Lung (tissue), 11 donors: ENCODE measurements at regions not wholly inside any gene's neighbourhood (a gene's known extent, or its start where the extent isn't known, plus 50 kb on each side); places are given as distances from the start of the nearest gene placed in this dataset.

Experiments used
- ATAC-seq: fragments of 200-7000 bp; cut with Tn5 transposase; one replicate; pipeline ENCODE4 v1.9.1; 2020; ENCODE audit warnings: moderate number of reproducible peaks; ENCODE audit not compliant: insufficient read depth, low FRiP score
- DNase-seq, 3 donors: peaks; one replicate each; pipeline ENCODE4 v3.0.0-alpha.2; 2013 to 2017
- H3K27ac ChIP-seq, 2 donors: one replicate each; pipeline ENCODE4 v1.5.1; 2013; ENCODE audit warnings: mild to moderate bottlenecking in 2 of 2, moderate library complexity in 2 of 2, control low read depth in 1 of 2, inconsistent platforms in 1 of 2, low read depth in 1 of 2, low read length in 1 of 2
- H3K27me3 ChIP-seq, 3 donors: one replicate each; pipeline ENCODE4 v1.5.1; 2013; ENCODE audit warnings: low read length in 2 of 3; ENCODE audit not compliant: control insufficient read depth in 3 of 3, insufficient read depth in 3 of 3
- H3K36me3 ChIP-seq, 4 donors: one replicate each; pipeline ENCODE4 v1.5.1; 2013; ENCODE audit warnings: low read length in 4 of 4, mild to moderate bottlenecking in 1 of 4, moderate library complexity in 1 of 4; ENCODE audit not compliant: control insufficient read depth in 4 of 4, insufficient read depth in 4 of 4
- H3K4me1 ChIP-seq, 5 donors: one replicate each; pipeline ENCODE4 v1.5.1; 2013; ENCODE audit warnings: low read length in 5 of 5, mild to moderate bottlenecking in 2 of 5, moderate library complexity in 1 of 5; ENCODE audit not compliant: control insufficient read depth in 5 of 5, insufficient read depth in 5 of 5
- H3K4me3 ChIP-seq: one replicate; pipeline ENCODE4 v1.5.1; 2013; ENCODE audit warnings: mild to moderate bottlenecking, control low read depth, moderate library complexity
- H3K9ac ChIP-seq, 2 donors: one replicate each; pipeline ENCODE4 v1.5.1; 2013; ENCODE audit warnings: low read length in 2 of 2, control low read depth in 1 of 2; ENCODE audit not compliant: insufficient read depth in 1 of 2
- H3K9me3 ChIP-seq, 4 donors: one replicate each; pipeline ENCODE4 v1.5.1; 2013; ENCODE audit warnings: low read length in 3 of 4, mild to moderate bottlenecking in 1 of 4, moderate library complexity in 1 of 4; ENCODE audit not compliant: control insufficient read depth in 4 of 4, insufficient read depth in 3 of 4
- CTCF ChIP-seq: IDR thresholded peaks from 2 replicates; pipeline ENCODE4 v1.5.1; 2012; ENCODE audit warnings: mild to moderate bottlenecking; ENCODE audit errors: control extremely low read depth, extremely low read depth
- WGBS, 2 donors: extraction: QIAGEN DNeasy Blood & Tissue Kit; methylation state at CpG; one replicate each; pipeline ENCODE4 v1.1.7; 2013; 5-methylcytosine and 5-hydroxymethylcytosine counted together
- donor health status: control.
- donor health status: control.
- donor health status: Bipolar disorder and iron deficiency.
- donor health status: healthy.
- donor health status: DM: yes; HTN: yes; CAD: no.

GRCh38 chr10:43702936-43703281 is 54.2 kb upstream of the ZNF32 start:
- no peaks in the 10 kb centered on the region for H3K27me3 ChIP-seq
- no peaks in the 10 kb centered on the region for H3K36me3 ChIP-seq
- peaks cover 0 to 2% (median 0%) of the 10 kb centered on the region in 4 donors for H3K9me3 ChIP-seq
- H3K4me3 ChIP-seq: no peak overlapping the region
- H3K4me1 ChIP-seq: peaks cover 2 to 28% (median 13%) of the 10 kb centered on the region in 5 donors
- DNase-seq (no peak), ATAC-seq (no peak)
- TF ChIP-seq CTCF: no peak
- H3K9ac ChIP-seq: no peak overlapping the region
- WGBS, 2 donors: 96% methylated on average over 19 of the region's 19 CpGs
- H3K27ac ChIP-seq: no peak overlapping the region

GRCh38 chr10:43702213-43702935 is 53.7 kb upstream of the ZNF32 start:
- Histone ChIP-seq H3K9me3 (peaks cover 0 to 2% (median 0%) of the 10 kb centered on the region in 4 donors), H3K9ac (no peak overlapping the region), H3K27me3 (no peaks in the 10 kb centered on the region), H3K27ac (no peak overlapping the region), H3K36me3 (no peaks in the 10 kb centered on the region), H3K4me3 (no peak overlapping the region), H3K4me1 (peaks cover 2 to 29% (median 13%) of the 10 kb centered on the region in 5 donors)
- 92% methylated on average over 33 of the region's 33 CpGs for WGBS, 2 donors
- TF ChIP-seq CTCF: no peak
- DNase-seq (no peak), ATAC-seq (no peak)

- ATAC-seq (no peak), DNase-seq (no peak)
- H3K9ac ChIP-seq: no peak overlapping the region
- H3K27ac ChIP-seq: no peak overlapping the region
- WGBS, 2 donors: 94 to 95% methylated on average over 7 of the region's 7 CpGs
- H3K4me1 ChIP-seq: peaks cover 4 to 29% (median 11%) of the 10 kb centered on the region in 5 donors
- H3K9me3 ChIP-seq: peaks cover 0 to 2% (median 0%) of the 10 kb centered on the region in 4 donors
- H3K27me3 ChIP-seq: peaks cover 0 to 2% (median 0%) of the 10 kb centered on the region in 3 donors
- no peaks in the 10 kb centered on the region for H3K36me3 ChIP-seq
- H3K4me3 ChIP-seq: no peak overlapping the region
- TF ChIP-seq CTCF: no peak
These were observed 52.6 kb upstream of the ZNF32 start for GRCh38 chr10:43701295-43701694.
